ENCODE measurements at regions not wholly inside any gene's neighbourhood (a gene's known extent, or its start where the extent isn't known, plus 50 kb on each side); places are given as distances from the start of the nearest gene placed in this dataset.

GRCh38 chr6:133114973-133115372 lies 126.2 kb upstream of the EYA4 start:
- H3K79me2 ChIP-seq (ENCODE audit: control insufficient read depth, insufficient read depth, low read length) = no peaks in the 10 kb centered on the region
- DNase-seq (ENCODE audit: low read depth, low spot score) (no peak), FAIRE-seq (no peak)
- no peaks in the 10 kb centered on the region for H3K9me3 ChIP-seq (replicated peaks; ENCODE audit: control insufficient read depth, insufficient read depth, low read length)
- H3K27ac ChIP-seq (ENCODE audit: insufficient read depth, low read depth, low read length) = no peak overlapping the region
- no peak overlapping the region for H3K9ac ChIP-seq (replicated peaks; ENCODE audit: extremely low read depth, insufficient read depth, low read length)
- H3K27me3 ChIP-seq (ENCODE audit: control insufficient read depth in 2 of 2, insufficient read depth in 2 of 2, low read length in 2 of 2) = no peaks in the 10 kb centered on the region
- dilution Hi-C loops (cut with MboI; ENCODE audit: extremely low pct_ligation_motif_present, low sequenced_read_pairs) (no loop called here), intact Hi-C loops (cut with micrococcal nuclease) (no loop called here)
- CTCF ChIA-PET = interaction anchor here (0.8 kb wide), 1 partner anchor 26 kb away, joined by 3 read pairs; no protein-coding TSS in a partner anchor
- no peak overlapping the region for H3K4me2 ChIP-seq (ENCODE audit: insufficient read depth, low read length)
- peaks cover 2% of the 10 kb centered on the region for H3K9me1 ChIP-seq (replicated peaks; ENCODE audit: control insufficient read depth, extremely low read depth, insufficient read depth, low read length)
- no peak overlapping the region for H2AFZ ChIP-seq (ENCODE audit: low read depth, low read length)
- POLR2A ChIA-PET = no interaction called here
- H4K20me1 ChIP-seq (replicated peaks; ENCODE audit: control insufficient read depth, extremely low read depth, insufficient read depth, low read length) = no peaks in the 10 kb centered on the region
- no TSS peak for BruUV-seq (replicated peaks)
- no peaks in the 10 kb centered on the region for H3K36me3 ChIP-seq (ENCODE audit: control insufficient read depth in 2 of 2, extremely low read depth in 1 of 2, insufficient read depth in 2 of 2, low read length in 2 of 2)
- H3K4me3 ChIP-seq (replicated peaks in 1 of 3; ENCODE audit: insufficient read depth in 1 of 3, low read depth in 1 of 3, low read length in 3 of 3) = no peak overlapping the region
- no peaks in the 10 kb centered on the region for H3K4me1 ChIP-seq (ENCODE audit: control insufficient read depth, extremely low read depth, insufficient read depth, low read length)
- no peak for TF ChIP-seq JUN (IDR thresholded peaks at IDR 0.05; ENCODE audit: borderline replicate concordance, insufficient read depth, insufficient read length, low read depth)
- TF ChIP-seq MYC (IDR thresholded peaks at IDR 0.05; ENCODE audit: low read depth, low read length) = no peak
- TF ChIP-seq CTCF (IDR thresholded peaks at IDR 0.05; ENCODE audit: extremely low read depth in 1 of 2, insufficient read depth in 1 of 2, low read depth in 1 of 2, low read length in 2 of 2) = no peak
- TF ChIP-seq GATA2 (IDR thresholded peaks at IDR 0.05; ENCODE audit: insufficient read depth, insufficient read length, low read depth, low read length) = no peak
- TF ChIP-seq EZH2 (IDR thresholded peaks at IDR 0.05; ENCODE audit: borderline replicate concordance, low read depth, low read length, severe bottlenecking) = no peak
- no peak for TF ChIP-seq POLR2AphosphoS5 (IDR thresholded peaks at IDR 0.05; ENCODE audit: insufficient read depth, low read depth, low read length)
- no peak for TF ChIP-seq POLR2A (IDR thresholded peaks at IDR 0.05; ENCODE audit: low read depth, low read length)
- no peak for TF ChIP-seq FOS (IDR thresholded peaks at IDR 0.05; ENCODE audit: borderline replicate concordance, insufficient read depth, low read length)
- no peak for TF ChIP-seq MAX (IDR thresholded peaks at IDR 0.05; ENCODE audit: insufficient read depth, insufficient read length)

All from endothelial cell of umbilical vein (primary cell).